ENCODE measurements at regions not wholly inside any gene's neighbourhood (a gene's known extent, or its start where the extent isn't known, plus 50 kb on each side); places are given as distances from the start of the nearest gene placed in this dataset.
"Not testable (repeated sequence)": the region's sequence is repeated elsewhere in the genome, so short reads cannot be mapped to it uniquely, and the experiment has no call there.

- no peaks in the 10 kb centered on the region for H3K36me3 ChIP-seq
- no peaks in the 10 kb centered on the region for H3K9me3 ChIP-seq
- WGBS, result 64% methylated on average over 8 of the region's 8 CpGs
- H3K27me3 ChIP-seq (replicated peaks; ENCODE audit: insufficient read depth), result no peaks in the 10 kb centered on the region
- intact Hi-C loops (cut with DNase I), result no loop called here
- H3K4me1 ChIP-seq (replicated peaks), result no peaks in the 10 kb centered on the region
- no peak overlapping the region for H3K27ac ChIP-seq
- no peak overlapping the region for H3K4me3 ChIP-seq
- TF ChIP-seq POLR2AphosphoS5 (IDR thresholded peaks at IDR 0.05) (no peak), POLR2A (IDR thresholded peaks at IDR 0.05) (no peak), CTCF (IDR thresholded peaks at IDR 0.05) (no peak)
- DNase-seq (ENCODE audit: low spot score), result no peak
Measured at GRCh38 chr15:26200427-26200826, 337.3 kb upstream of the ATP10A start.

DNA sequence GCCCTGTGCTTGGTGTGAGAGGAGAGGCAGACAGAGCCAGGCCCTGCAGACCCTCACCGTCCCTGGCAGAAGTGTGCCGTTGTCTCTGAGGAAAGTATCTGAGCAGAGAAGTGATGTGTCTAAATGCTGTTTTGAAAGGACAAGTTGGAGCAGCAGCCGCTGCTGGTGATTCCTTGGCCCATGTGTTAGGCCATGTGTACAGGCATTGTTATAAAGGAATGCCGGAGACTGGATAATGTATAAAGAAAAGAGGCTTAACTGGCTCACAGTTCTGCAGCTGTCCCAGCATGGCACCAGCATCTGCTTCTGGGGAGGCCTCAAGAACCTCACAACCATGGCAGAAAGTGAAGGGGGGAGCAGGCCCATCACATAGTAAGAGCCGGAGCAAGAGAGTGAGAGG, 334.6 kb upstream of the ATP10A start:
- H3K36me3 ChIP-seq, result no peaks in the 10 kb centered on the region
- TF ChIP-seq CTCF (IDR thresholded peaks at IDR 0.05) (no peak), POLR2A (IDR thresholded peaks at IDR 0.05) (no peak), POLR2AphosphoS5 (IDR thresholded peaks at IDR 0.05) (no peak)
- H3K27ac ChIP-seq, result no peak overlapping the region
- no peaks in the 10 kb centered on the region for H3K4me1 ChIP-seq (replicated peaks)
- no peaks in the 10 kb centered on the region for H3K9me3 ChIP-seq
- no peaks in the 10 kb centered on the region for H3K27me3 ChIP-seq (replicated peaks; ENCODE audit: insufficient read depth)
- no peak overlapping the region for H3K4me3 ChIP-seq
- intact Hi-C loops (cut with DNase I), result no loop called here
- no peak for DNase-seq (ENCODE audit: low spot score)
- 63% methylated on average over 5 of the region's 5 CpGs for WGBS

DNA sequence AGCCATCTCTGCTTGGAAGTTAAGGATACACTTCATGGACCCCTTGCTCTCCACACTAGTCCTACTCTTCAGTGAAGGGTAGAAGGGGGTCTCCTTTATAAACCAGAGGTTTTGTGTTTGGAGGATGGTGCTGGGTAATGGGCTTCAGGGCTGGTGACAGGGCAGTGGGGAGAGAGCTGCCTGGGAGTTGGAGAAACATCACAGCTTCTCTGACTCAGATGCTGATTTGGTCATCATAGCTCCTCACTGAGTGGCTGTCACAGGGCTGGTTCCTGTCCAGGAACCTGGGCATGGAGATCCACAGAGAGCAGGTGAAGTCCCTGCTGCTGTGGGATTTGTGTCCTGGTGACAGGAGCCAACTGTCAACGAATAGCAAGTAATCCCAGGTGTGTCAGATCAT, 333.9 kb upstream of the ATP10A start:
- Histone ChIP-seq H3K4me3 (no peak overlapping the region), H3K4me1 (replicated peaks) (no peaks in the 10 kb centered on the region), H3K9me3 (no peaks in the 10 kb centered on the region), H3K27me3 (replicated peaks; ENCODE audit: insufficient read depth) (no peaks in the 10 kb centered on the region), H3K27ac (no peak overlapping the region), H3K36me3 (no peaks in the 10 kb centered on the region)
- TF ChIP-seq POLR2A (IDR thresholded peaks at IDR 0.05) (no peak), CTCF (IDR thresholded peaks at IDR 0.05) (no peak), POLR2AphosphoS5 (IDR thresholded peaks at IDR 0.05) (no peak)
- intact Hi-C loops (cut with DNase I), result no loop called here
- 57% methylated on average over 1 of the region's 1 CpG for WGBS
- no peak for DNase-seq (ENCODE audit: low spot score)

DNA sequence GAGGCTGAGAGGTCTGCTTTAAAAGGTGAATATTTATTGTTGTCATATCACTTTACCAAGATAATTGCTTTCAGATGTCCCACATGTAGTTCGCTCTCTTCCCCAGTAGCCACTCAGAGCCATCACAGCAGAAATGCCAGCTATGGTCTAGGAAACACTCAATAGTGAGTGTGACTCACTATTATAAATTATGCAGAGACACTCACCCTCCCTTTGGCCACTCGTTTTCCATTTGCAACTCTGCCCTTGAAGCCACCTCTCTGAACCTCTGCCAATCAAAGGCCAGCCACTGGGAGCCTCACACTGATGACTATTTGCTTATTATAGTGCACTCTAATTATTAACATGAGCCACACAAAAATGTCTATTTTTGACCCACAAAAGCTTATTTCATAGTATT, 328.1 kb upstream of the ATP10A start:
- no peaks in the 10 kb centered on the region for H3K27me3 ChIP-seq (replicated peaks; ENCODE audit: insufficient read depth)
- H3K9me3 ChIP-seq, result no peaks in the 10 kb centered on the region
- no peaks in the 10 kb centered on the region for H3K4me1 ChIP-seq (replicated peaks)
- no peaks in the 10 kb centered on the region for H3K36me3 ChIP-seq
- no peak for DNase-seq (ENCODE audit: low spot score)
- H3K4me3 ChIP-seq, result no peak overlapping the region
- TF ChIP-seq CTCF (IDR thresholded peaks at IDR 0.05), result no peak
- no peak for TF ChIP-seq POLR2A (IDR thresholded peaks at IDR 0.05)
- TF ChIP-seq POLR2AphosphoS5 (IDR thresholded peaks at IDR 0.05), result no peak
- H3K27ac ChIP-seq, result no peak overlapping the region
- intact Hi-C loops (cut with DNase I), result no loop called here
- WGBS, result 47% methylated on average over 2 of the region's 2 CpGs

DNA sequence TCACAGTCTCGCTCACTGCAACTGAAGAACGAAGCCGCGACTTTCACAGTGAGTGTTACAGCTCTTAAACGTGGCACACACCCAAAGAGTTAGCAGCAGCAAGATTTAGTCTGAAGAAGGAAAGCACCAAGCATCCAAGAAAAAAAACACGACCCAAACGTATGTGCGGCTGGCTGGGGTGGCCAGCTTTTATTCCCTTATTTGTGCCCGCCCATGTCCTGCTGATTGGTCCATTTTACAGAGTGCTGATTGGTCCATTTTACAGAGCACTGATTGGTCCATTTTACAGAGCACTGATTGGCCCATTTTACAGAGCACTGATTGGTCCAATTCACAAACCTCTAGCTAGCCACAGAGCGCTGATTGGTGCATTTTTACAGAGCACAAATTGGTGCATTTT, 323.0 kb upstream of the ATP10A start:
- not testable (repeated sequence) for DNase-seq (ENCODE audit: low spot score)

More for the DNA sequence above, 323.0 kb upstream of the ATP10A start:
- intact Hi-C loops (cut with DNase I); H3K4me1 ChIP-seq (replicated peaks); H3K4me3 ChIP-seq; H3K27ac ChIP-seq; H3K9me3 ChIP-seq; H3K27me3 ChIP-seq (replicated peaks; ENCODE audit: insufficient read depth); H3K36me3 ChIP-seq: not testable (repeated sequence)
- WGBS, result 92% methylated on average over 10 of the region's 10 CpGs

Data from prostate gland (tissue), 2 donors.